CD14-positive monocyte (primary cell): ENCODE measurements at regions not wholly inside any gene's neighbourhood (a gene's known extent, or its start where the extent isn't known, plus 50 kb on each side); places are given as distances from the start of the nearest gene placed in this dataset.

Source experiments
- DNase-seq, 3 donors: peaks; one replicate each; pipeline ENCODE4 v3.0.0-alpha.2; 2011 to 2022
- H2AFZ ChIP-seq: 2 replicates; pipeline ENCODE4 v1.6.0; 2012; ENCODE audit warnings: mild to moderate bottlenecking, low read depth, low read length, inconsistent platforms; ENCODE audit not compliant: insufficient read depth, poor library complexity, severe bottlenecking
- H3K27ac ChIP-seq, 2 donors: 1 replicate in 1 of 2; 2 replicates in 1 of 2; pipeline ENCODE4 v1.5.1; 2012 to 2013; ENCODE audit warnings: low read length in 2 of 2, control low read depth in 1 of 2, inconsistent platforms in 1 of 2, low read depth in 1 of 2, mild to moderate bottlenecking in 1 of 2
- H3K27me3 ChIP-seq, 2 donors: one replicate each; pipeline versions ENCODE4 v1.6.0 to v1.6.1; 2011 to 2013; ENCODE audit warnings: low read length in 2 of 2; ENCODE audit not compliant: control insufficient read depth in 2 of 2, insufficient read depth in 2 of 2
- H3K36me3 ChIP-seq, 2 donors: replicated peaks in 1 of 2; 1 replicate in 1 of 2; 2 replicates in 1 of 2; pipeline versions ENCODE4 v1.5.1 to v1.6.1; 2012 to 2013; ENCODE audit warnings: low read length in 2 of 2, control low read depth in 1 of 2, inconsistent platforms in 1 of 2, mild to moderate bottlenecking in 1 of 2; ENCODE audit not compliant: insufficient read depth in 2 of 2, control insufficient read depth in 1 of 2
- H3K4me1 ChIP-seq, 2 donors: 1 replicate in 1 of 2; 2 replicates in 1 of 2; pipeline versions ENCODE4 v1.5.1 to v1.6.1; 2012 to 2013; ENCODE audit warnings: low read length in 2 of 2, control low read depth in 1 of 2, inconsistent platforms in 1 of 2, mild to moderate bottlenecking in 1 of 2, moderate library complexity in 1 of 2; ENCODE audit not compliant: insufficient read depth in 2 of 2, control insufficient read depth in 1 of 2
- H3K4me2 ChIP-seq: replicated peaks from 2 replicates; pipeline ENCODE3; 2012; ENCODE audit warnings: low read length, moderate library complexity, mild to moderate bottlenecking; ENCODE audit not compliant: poor library complexity, severe bottlenecking; ENCODE audit errors: extremely low read depth
- H3K4me3 ChIP-seq, 3 experiments: fragments of 200-600 bp in 1 of 3; sonication (generic) in 1 of 3; replicated peaks in 1 of 3; 1 replicate in 2 of 3; 2 replicates in 1 of 3; pipeline ENCODE4 v1.5.1; 2011 to 2013; ENCODE audit warnings: low read length in 3 of 3, mild to moderate bottlenecking in 3 of 3, control low read depth in 2 of 3, low read depth in 2 of 3, inconsistent platforms in 1 of 3, moderate library complexity in 1 of 3
- H3K79me2 ChIP-seq: 2 replicates; pipeline ENCODE4 v1.6.0; 2012; ENCODE audit warnings: mild to moderate bottlenecking, control low read depth, inconsistent platforms, low read length, moderate library complexity; ENCODE audit not compliant: insufficient read depth
- H3K9ac ChIP-seq: 2 replicates; pipeline ENCODE4 v1.6.0; 2017; ENCODE audit warnings: low read length, mild to moderate bottlenecking; ENCODE audit not compliant: insufficient read depth, poor library complexity, severe bottlenecking
- H3K9me3 ChIP-seq, 2 donors: replicated peaks in 1 of 2; 1 replicate in 1 of 2; 2 replicates in 1 of 2; pipeline versions ENCODE4 v1.5.1 to v1.6.1; 2012 to 2013; ENCODE audit warnings: low read length in 2 of 2, control low read depth in 1 of 2; ENCODE audit not compliant: control insufficient read depth in 1 of 2, insufficient read depth in 1 of 2
- H4K20me1 ChIP-seq: 2 replicates; pipeline ENCODE4 v1.6.0; 2012; ENCODE audit warnings: mild to moderate bottlenecking, low read length, control low read depth, moderate library complexity; ENCODE audit not compliant: insufficient read depth
- H3K27ac Mint-ChIP-seq, 7 donors: one replicate each; pipeline ENCODE4 v1.8.0; 2020; ENCODE audit warnings: mild to moderate bottlenecking in 7 of 7, mixed read lengths in 7 of 7, moderate library complexity in 6 of 7, inconsistent platforms in 2 of 7
- H3K27me3 Mint-ChIP-seq, 3 donors: one replicate each; pipeline ENCODE4 v1.8.0; 2021 to 2022; ENCODE audit warnings: low read depth in 3 of 3, mild to moderate bottlenecking in 3 of 3, mixed read lengths in 3 of 3, moderate library complexity in 3 of 3, inconsistent platforms in 1 of 3
- H3K36me3 Mint-ChIP-seq, 2 donors: one replicate each; pipeline ENCODE4 v1.8.0; 2020; ENCODE audit warnings: mixed read lengths in 2 of 2, inconsistent platforms in 1 of 2, mild to moderate bottlenecking in 1 of 2
- H3K4me1 Mint-ChIP-seq: one replicate; pipeline ENCODE4 v1.8.0; 2020; ENCODE audit warnings: mild to moderate bottlenecking, mixed read lengths
- H3K4me3 Mint-ChIP-seq, 2 donors: one replicate each; pipeline ENCODE4 v1.8.0; 2020; ENCODE audit warnings: mild to moderate bottlenecking in 2 of 2, mixed read lengths in 2 of 2, moderate library complexity in 1 of 2
- H3K9me3 Mint-ChIP-seq, 7 donors: one replicate each; pipeline ENCODE4 v1.8.0; 2020 to 2022; ENCODE audit warnings: mixed read lengths in 7 of 7, mild to moderate bottlenecking in 6 of 7, moderate library complexity in 6 of 7, inconsistent platforms in 2 of 7
- CTCF ChIP-seq: fragments of 200-600 bp; IDR thresholded peaks from one replicate; pipeline ENCODE4 v1.8.0; 2022; ENCODE audit warnings: antibody characterized with exemption, mild to moderate bottlenecking
- WGBS: methylation state at CpG from one replicate; pipeline ENCODE4 v1.1.5; 2013; ENCODE audit warnings: missing lambda C conversion rate; ENCODE audit not compliant: insufficient coverage; 5-methylcytosine and 5-hydroxymethylcytosine counted together
- intact Hi-C, 2 donors: fragments of 100-400 bp; cut with micrococcal nuclease; formaldehyde crosslinking; loops; one replicate each; pipeline versions ENCODE4 v1.15.0 to v1.15.1; 2023

- Mint-ChIP-seq H3K4me1 (peaks cover 10% of the 10 kb centered on the region), H3K9me3 (peaks cover 0 to 2% (median 0%) of the 10 kb centered on the region in 7 donors), H3K4me3 (no peak overlapping the region), H3K27me3 (no peaks in the 10 kb centered on the region), H3K36me3 (peaks cover 4 to 8% of the 10 kb centered on the region in 2 donors), H3K27ac (peak overlapping the region in 4 of 7 donors; percentile 16 to 35 (median 22))
- Histone ChIP-seq H2AFZ (no peak overlapping the region), H4K20me1 (peaks cover 90% of the 10 kb centered on the region), H3K27ac (peak overlapping the region in 1 of 2 donors; percentile 39), H3K4me1 (no peaks in the 10 kb centered on the region), H3K27me3 (no peaks in the 10 kb centered on the region), H3K9ac (no peak overlapping the region), H3K4me2 (no peak overlapping the region), H3K79me2 (peaks cover 71% of the 10 kb centered on the region), H3K4me3 (no peak overlapping the region), H3K36me3 (no peaks in the 10 kb centered on the region), H3K9me3 (no peaks in the 10 kb centered on the region)
- intact Hi-C loops: no loop called here
- WGBS: 100% methylated on average over 1 of the region's 4 CpGs
- DNase-seq: no peak
- TF ChIP-seq CTCF: no peak
Measured at GRCh38 chr7:18421297-18422002, 74.1 kb upstream of the HDAC9 start.

GRCh38 chr7:18425227-18425626 lies 70.3 kb upstream of the HDAC9 start:
- Mint-ChIP-seq H3K27ac (peak overlapping the region in 1 of 7 donors; percentile 12), H3K36me3 (peaks cover 11 to 21% of the 10 kb centered on the region in 2 donors), H3K4me3 (no peak overlapping the region), H3K27me3 (no peaks in the 10 kb centered on the region), H3K9me3 (peaks cover 0 to 2% (median 0%) of the 10 kb centered on the region in 7 donors), H3K4me1 (peaks cover 10% of the 10 kb centered on the region)
- no peaks in the 10 kb centered on the region for H3K9me3 ChIP-seq
- TF ChIP-seq CTCF: no peak
- H3K4me2 ChIP-seq: no peak overlapping the region
- no peak overlapping the region for H3K27ac ChIP-seq
- no peak overlapping the region for H3K9ac ChIP-seq
- peaks cover 93% of the 10 kb centered on the region for H4K20me1 ChIP-seq
- H3K36me3 ChIP-seq: no peaks in the 10 kb centered on the region
- no peak overlapping the region for H2AFZ ChIP-seq
- H3K4me3 ChIP-seq: no peak overlapping the region
- no peak for DNase-seq
- no peaks in the 10 kb centered on the region for H3K4me1 ChIP-seq
- intact Hi-C loops: no loop called here
- no CpG with 5 or more reads among the region's 4 CpGs for WGBS
- H3K79me2 ChIP-seq: peaks cover 68% of the 10 kb centered on the region
- no peaks in the 10 kb centered on the region for H3K27me3 ChIP-seq
